ENCODE measurements at regions not wholly inside any gene's neighbourhood (a gene's known extent, or its start where the extent isn't known, plus 50 kb on each side); places are given as distances from the start of the nearest gene placed in this dataset.

DNA sequence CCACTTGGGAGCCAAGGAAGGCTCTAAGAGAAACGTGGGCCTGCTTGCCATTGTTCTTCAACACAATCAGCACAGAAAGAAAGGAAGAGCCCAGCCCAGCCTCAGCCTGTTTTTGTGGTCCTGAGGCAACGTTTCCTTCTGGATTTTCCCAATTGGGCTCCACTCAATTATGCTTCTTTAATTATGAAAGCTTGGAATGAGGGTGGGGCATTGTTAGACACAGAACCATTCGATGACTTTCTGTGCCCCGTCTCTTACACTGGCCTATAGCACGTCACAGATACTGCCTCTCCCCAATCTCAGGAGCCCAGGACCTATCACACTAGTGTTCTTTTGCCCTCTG, 207.4 kb downstream of the ZFP36L2 start:
- TF ChIP-seq, protein P1, sequence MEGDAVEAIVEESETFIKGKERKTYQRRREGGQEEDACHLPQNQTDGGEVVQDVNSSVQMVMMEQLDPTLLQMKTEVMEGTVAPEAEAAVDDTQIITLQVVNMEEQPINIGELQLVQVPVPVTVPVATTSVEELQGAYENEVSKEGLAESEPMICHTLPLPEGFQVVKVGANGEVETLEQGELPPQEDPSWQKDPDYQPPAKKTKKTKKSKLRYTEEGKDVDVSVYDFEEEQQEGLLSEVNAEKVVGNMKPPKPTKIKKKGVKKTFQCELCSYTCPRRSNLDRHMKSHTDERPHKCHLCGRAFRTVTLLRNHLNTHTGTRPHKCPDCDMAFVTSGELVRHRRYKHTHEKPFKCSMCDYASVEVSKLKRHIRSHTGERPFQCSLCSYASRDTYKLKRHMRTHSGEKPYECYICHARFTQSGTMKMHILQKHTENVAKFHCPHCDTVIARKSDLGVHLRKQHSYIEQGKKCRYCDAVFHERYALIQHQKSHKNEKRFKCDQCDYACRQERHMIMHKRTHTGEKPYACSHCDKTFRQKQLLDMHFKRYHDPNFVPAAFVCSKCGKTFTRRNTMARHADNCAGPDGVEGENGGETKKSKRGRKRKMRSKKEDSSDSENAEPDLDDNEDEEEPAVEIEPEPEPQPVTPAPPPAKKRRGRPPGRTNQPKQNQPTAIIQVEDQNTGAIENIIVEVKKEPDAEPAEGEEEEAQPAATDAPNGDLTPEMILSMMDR (IDR thresholded peaks at IDR 0.05): no peak
- TF ChIP-seq POLR2A (IDR thresholded peaks at IDR 0.05): no peak
